Uterus (tissue), 2 donors: ENCODE measurements at regions not wholly inside any gene's neighbourhood (a gene's known extent, or its start where the extent isn't known, plus 50 kb on each side); places are given as distances from the start of the nearest gene placed in this dataset.

Experiments
- CTCF ChIP-seq, 4 experiments: fragments of 200-600 bp in 2 of 4; fragments of 450-650 bp in 2 of 4; sonication (generic) in 2 of 4; IDR thresholded peaks; one replicate each; pipeline ENCODE4 v1.5.1; 2016 to 2019; ENCODE audit warnings: antibody characterized with exemption in 4 of 4, mild to moderate bottlenecking in 2 of 4, moderate library complexity in 1 of 4
- POLR2A ChIP-seq, 2 donors: fragments of 450-650 bp; IDR thresholded peaks; one replicate each; pipeline ENCODE4 v1.6.1; 2016; ENCODE audit warnings: antibody characterized with exemption in 2 of 2, mild to moderate bottlenecking in 1 of 2, moderate library complexity in 1 of 2

GRCh38 chr2:88253375-88253774, 83.2 kb downstream of the THNSL2 start:
- TF ChIP-seq CTCF (IDR thresholded peaks at IDR 0.05), result no peak
- TF ChIP-seq POLR2A (IDR thresholded peaks at IDR 0.05), result no peak
